ENCODE measurements at regions not wholly inside any gene's neighbourhood (a gene's known extent, or its start where the extent isn't known, plus 50 kb on each side); places are given as distances from the start of the nearest gene placed in this dataset.
A peak's percentile ranks its signal among the peaks of the same experiment; 100 is the strongest.

- no peaks in the 10 kb centered on the region for H3K9me3 Mint-ChIP-seq
- Histone ChIP-seq H3K4me2 (no peak overlapping the region), H3K9ac (no peak overlapping the region), H3F3A (ENCODE audit: low read depth) (no peaks in the 10 kb centered on the region), H3K4me3 (no peak overlapping the region), H3K36me3 (no peaks in the 10 kb centered on the region), H3K4me1 (no peaks in the 10 kb centered on the region), H2AFZ (replicated peaks) (no peak overlapping the region), H3K9me3 (ENCODE audit: low read depth) (no peaks in the 10 kb centered on the region), H3K27me3 (no peaks in the 10 kb centered on the region), H4K20me1 (ENCODE audit: low read depth) (no peaks in the 10 kb centered on the region), H3K79me2 (ENCODE audit: low read depth) (no peaks in the 10 kb centered on the region), H3K27ac (no peak overlapping the region)
- H3K27me3 Mint-ChIP-seq (ENCODE audit: insufficient read depth, low read depth): peaks cover 2% of the 10 kb centered on the region
- H3K36me3 Mint-ChIP-seq: no peaks in the 10 kb centered on the region
- H3K4me1 Mint-ChIP-seq: peaks cover 3% of the 10 kb centered on the region
- TF ChIP-seq EZH2 (IDR thresholded peaks at IDR 0.05) (no peak), CTCF (IDR thresholded peaks at IDR 0.05) (peak; percentile 34)
- H3K4me3 Mint-ChIP-seq: no peak overlapping the region
- H3K27ac Mint-ChIP-seq: no peak overlapping the region
- DNase-seq (ENCODE audit: low spot score): no peak
Measured at GRCh38 chr2:240376739-240377138, 58.7 kb upstream of the GPC1 start.

- Histone ChIP-seq H4K20me1 (ENCODE audit: low read depth) (no peaks in the 10 kb centered on the region), H3K9me3 (ENCODE audit: low read depth) (no peaks in the 10 kb centered on the region), H3F3A (ENCODE audit: low read depth) (no peaks in the 10 kb centered on the region), H3K79me2 (ENCODE audit: low read depth) (no peaks in the 10 kb centered on the region), H3K4me2 (no peak overlapping the region), H3K27ac (no peak overlapping the region), H3K4me3 (no peak overlapping the region), H3K9ac (no peak overlapping the region), H3K27me3 (no peaks in the 10 kb centered on the region), H2AFZ (replicated peaks) (no peak overlapping the region), H3K36me3 (no peaks in the 10 kb centered on the region), H3K4me1 (no peaks in the 10 kb centered on the region)
- H3K4me1 Mint-ChIP-seq: peaks cover 3% of the 10 kb centered on the region
- H3K27me3 Mint-ChIP-seq (ENCODE audit: insufficient read depth, low read depth): peaks cover 2% of the 10 kb centered on the region
- no peak for DNase-seq (ENCODE audit: low spot score)
- H3K27ac Mint-ChIP-seq: no peak overlapping the region
- TF ChIP-seq CTCF (IDR thresholded peaks at IDR 0.05): no peak
- TF ChIP-seq EZH2phosphoT487 (IDR thresholded peaks at IDR 0.05): no peak
- TF ChIP-seq EZH2 (IDR thresholded peaks at IDR 0.05): no peak
- H3K4me3 Mint-ChIP-seq: no peak overlapping the region
- H3K9me3 Mint-ChIP-seq: no peaks in the 10 kb centered on the region
- H3K36me3 Mint-ChIP-seq: no peaks in the 10 kb centered on the region
Measured at GRCh38 chr2:240377366-240377765, 58.1 kb upstream of the GPC1 start.

- H3K4me3 ChIP-seq: no peak overlapping the region
- Mint-ChIP-seq H3K4me3 (no peak overlapping the region), H3K9me3 (no peaks in the 10 kb centered on the region), H3K27me3 (ENCODE audit: insufficient read depth, low read depth) (peaks cover 2% of the 10 kb centered on the region), H3K27ac (no peak overlapping the region), H3K4me1 (peaks cover 3% of the 10 kb centered on the region), H3K36me3 (no peaks in the 10 kb centered on the region)
- no peaks in the 10 kb centered on the region for H3K27me3 ChIP-seq
- H3K4me1 ChIP-seq: no peaks in the 10 kb centered on the region
- no peak overlapping the region for H3K4me2 ChIP-seq
- no peak for TF ChIP-seq EZH2 (IDR thresholded peaks at IDR 0.05)
- TF ChIP-seq CTCF (IDR thresholded peaks at IDR 0.05): no peak
- TF ChIP-seq EZH2phosphoT487 (IDR thresholded peaks at IDR 0.05): no peak
- H2AFZ ChIP-seq (replicated peaks): no peak overlapping the region
- H3K79me2 ChIP-seq (ENCODE audit: low read depth): no peaks in the 10 kb centered on the region
- no peak for DNase-seq (ENCODE audit: low spot score)
- no peaks in the 10 kb centered on the region for H3F3A ChIP-seq (ENCODE audit: low read depth)
- H3K9me3 ChIP-seq (ENCODE audit: low read depth): no peaks in the 10 kb centered on the region
- no peaks in the 10 kb centered on the region for H3K36me3 ChIP-seq
- no peak overlapping the region for H3K9ac ChIP-seq
- H3K27ac ChIP-seq: no peak overlapping the region
- no peaks in the 10 kb centered on the region for H4K20me1 ChIP-seq (ENCODE audit: low read depth)
Measured at GRCh38 chr2:240379089-240379636, 56.3 kb upstream of the GPC1 start.
